Neural cell (in vitro differentiated cells): ENCODE measurements at regions not wholly inside any gene's neighbourhood (a gene's known extent, or its start where the extent isn't known, plus 50 kb on each side); places are given as distances from the start of the nearest gene placed in this dataset.
A peak's percentile ranks its signal among the peaks of the same experiment; 100 is the strongest.

Experiments
- H2AFZ ChIP-seq: fragments of 200-600, 300-800 bp; sonication (generic), shearing (Covaris generic); 2 replicates; pipeline ENCODE4 v1.6.0; 2014; ENCODE audit warnings: low read depth, mild to moderate bottlenecking, antibody characterized with exemption, low read length, moderate library complexity
- H3F3A ChIP-seq: fragments of 200-600 bp; shearing (Covaris generic); 2 replicates; pipeline ENCODE4 v1.6.1; 2016; ENCODE audit warnings: mild to moderate bottlenecking, moderate library complexity, mixed read lengths, antibody characterized with exemption, low read length; ENCODE audit not compliant: insufficient read depth, poor library complexity, severe bottlenecking
- H3K27ac ChIP-seq: fragments of 200-600, 300-800 bp; sonication (generic), shearing (Covaris generic); 2 replicates; pipeline ENCODE4 v1.5.1; 2014; ENCODE audit warnings: mild to moderate bottlenecking, low read length, moderate library complexity
- H3K27me3 ChIP-seq: fragments of 300-800, 200-600 bp; sonication (generic), shearing (Covaris generic); 2 replicates; pipeline ENCODE4 v1.6.0; 2014; ENCODE audit warnings: mild to moderate bottlenecking, low read depth, low read length, moderate library complexity; ENCODE audit not compliant: insufficient read depth
- H3K36me3 ChIP-seq: fragments of 300-800, 200-600 bp; sonication (generic), shearing (Covaris generic); 2 replicates; pipeline ENCODE4 v1.5.1; 2014; ENCODE audit warnings: mild to moderate bottlenecking, antibody characterized with exemption, low read length, moderate library complexity; ENCODE audit not compliant: insufficient read depth
- H3K4me2 ChIP-seq: fragments of 300-800, 200-600 bp; sonication (generic), shearing (Covaris generic); 2 replicates; pipeline ENCODE4 v1.6.0; 2014; ENCODE audit warnings: mild to moderate bottlenecking, low read length
- H3K4me3 ChIP-seq: fragments of 300-800, 200-600 bp; sonication (generic), shearing (Covaris generic); 2 replicates; pipeline ENCODE4 v1.5.1; 2014; ENCODE audit warnings: mild to moderate bottlenecking, low read length, moderate library complexity
- H3K79me2 ChIP-seq: fragments of 200-600 bp; shearing (Covaris generic); replicated peaks from 2 replicates; pipeline ENCODE4 v1.6.0; 2014; ENCODE audit warnings: mild to moderate bottlenecking, low read length, moderate library complexity; ENCODE audit not compliant: insufficient read depth
- H3K9ac ChIP-seq: fragments of 300-800, 200-600 bp; sonication (generic), shearing (Covaris generic); 2 replicates; pipeline ENCODE4 v1.6.1; 2016; ENCODE audit warnings: mild to moderate bottlenecking, low read length, mixed read lengths
- H3K9me2 ChIP-seq: fragments of 200-600 bp; shearing (Covaris generic); 2 replicates; pipeline ENCODE4 v1.6.1; 2016; ENCODE audit warnings: mild to moderate bottlenecking, low read length, mixed read lengths; ENCODE audit not compliant: insufficient read depth
- H3K9me3 ChIP-seq: fragments of 200-600, 300-800 bp; sonication (generic), shearing (Covaris generic); 2 replicates; pipeline ENCODE4 v1.6.1; 2016; ENCODE audit warnings: mild to moderate bottlenecking, mixed run types, low read length, moderate library complexity, mixed read lengths
- H4K20me1 ChIP-seq: fragments of 200-600 bp; shearing (Covaris generic); 2 replicates; pipeline ENCODE4 v1.6.1; 2016; ENCODE audit warnings: mild to moderate bottlenecking, mixed run types; ENCODE audit not compliant: insufficient read depth
- EP300 ChIP-seq: fragments of 450-650 bp; conservative IDR thresholded peaks from 2 replicates; pipeline ENCODE4 v1.6.1; 2014; ENCODE audit warnings: antibody characterized with exemption, mild to moderate bottlenecking, moderate library complexity; ENCODE audit not compliant: poor library complexity, severe bottlenecking
- EZH2 ChIP-seq: fragments of 200-600, 300-800 bp; shearing (Covaris generic), sonication (generic); IDR thresholded peaks from 2 replicates; pipeline ENCODE4 v1.6.1; 2014; ENCODE audit warnings: antibody characterized with exemption, low read length, borderline replicate concordance, mild to moderate bottlenecking; ENCODE audit not compliant: insufficient read depth, poor library complexity, severe bottlenecking
- MXI1 ChIP-seq: fragments of 450-650 bp; conservative IDR thresholded peaks from 2 replicates; pipeline ENCODE4 v1.6.1; 2014; ENCODE audit warnings: antibody characterized with exemption, mild to moderate bottlenecking; ENCODE audit not compliant: poor library complexity, severe bottlenecking
- POLR2AphosphoS5 ChIP-seq: IDR thresholded peaks from 2 replicates; pipeline ENCODE4 v1.6.1; 2012
- RAD21 ChIP-seq: fragments of 450-650 bp; conservative IDR thresholded peaks from 2 replicates; pipeline ENCODE4 v1.6.1; 2014; ENCODE audit warnings: antibody characterized with exemption, mild to moderate bottlenecking, moderate library complexity
- SMC3 ChIP-seq: fragments of 450-650 bp; conservative IDR thresholded peaks from 2 replicates; pipeline ENCODE4 v1.6.1; 2014; ENCODE audit warnings: antibody characterized with exemption, mild to moderate bottlenecking, moderate library complexity; ENCODE audit not compliant: poor library complexity
- TAF1 ChIP-seq: IDR thresholded peaks from 2 replicates; pipeline ENCODE4 v1.6.1; 2012; ENCODE audit warnings: low read depth
- TF ChIP-seq, protein P1 (sequence below): fragments of 450-650 bp; IDR thresholded peaks from 2 replicates; pipeline ENCODE4 v1.5.1; 2014; ENCODE audit warnings: antibody characterized with exemption, mild to moderate bottlenecking, moderate library complexity; ENCODE audit not compliant: poor library complexity, severe bottlenecking
- TF ChIP-seq, protein P2 (sequence below): IDR thresholded peaks from 2 replicates; pipeline ENCODE4 v1.6.1; 2012; ENCODE audit warnings: borderline replicate concordance

DNA sequence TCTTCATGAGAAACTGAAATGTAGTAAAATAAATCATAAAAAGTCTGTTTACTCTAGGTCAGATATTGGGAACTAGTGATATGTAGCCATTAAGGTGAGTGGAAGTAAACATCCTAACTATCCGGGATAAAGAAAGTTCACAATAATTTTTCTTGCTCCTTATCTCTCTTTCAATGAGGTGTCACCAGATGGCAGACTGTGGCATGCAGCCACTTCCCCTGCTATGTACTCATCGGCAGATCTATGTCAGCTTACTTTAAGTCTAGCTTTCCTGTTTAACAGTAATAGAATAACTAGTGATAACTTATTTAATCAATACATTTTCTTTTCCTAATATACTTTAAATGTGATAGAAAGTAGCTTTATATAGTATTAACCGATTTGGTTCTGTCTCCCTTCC, 181.9 kb downstream of the NDFIP2 start:
- Histone ChIP-seq H3K79me2 (no peaks in the 10 kb centered on the region), H3K4me3 (no peak overlapping the region), H3K36me3 (no peaks in the 10 kb centered on the region), H3K27me3 (no peaks in the 10 kb centered on the region), H2AFZ (no peak overlapping the region), H3K9me2 (no peaks in the 10 kb centered on the region), H3K9me3 (no peaks in the 10 kb centered on the region), H3K9ac (no peak overlapping the region), H3F3A (no peaks in the 10 kb centered on the region), H3K27ac (no peak overlapping the region), H3K4me2 (no peak overlapping the region), H4K20me1 (no peaks in the 10 kb centered on the region)
- TF ChIP-seq, protein P1, sequence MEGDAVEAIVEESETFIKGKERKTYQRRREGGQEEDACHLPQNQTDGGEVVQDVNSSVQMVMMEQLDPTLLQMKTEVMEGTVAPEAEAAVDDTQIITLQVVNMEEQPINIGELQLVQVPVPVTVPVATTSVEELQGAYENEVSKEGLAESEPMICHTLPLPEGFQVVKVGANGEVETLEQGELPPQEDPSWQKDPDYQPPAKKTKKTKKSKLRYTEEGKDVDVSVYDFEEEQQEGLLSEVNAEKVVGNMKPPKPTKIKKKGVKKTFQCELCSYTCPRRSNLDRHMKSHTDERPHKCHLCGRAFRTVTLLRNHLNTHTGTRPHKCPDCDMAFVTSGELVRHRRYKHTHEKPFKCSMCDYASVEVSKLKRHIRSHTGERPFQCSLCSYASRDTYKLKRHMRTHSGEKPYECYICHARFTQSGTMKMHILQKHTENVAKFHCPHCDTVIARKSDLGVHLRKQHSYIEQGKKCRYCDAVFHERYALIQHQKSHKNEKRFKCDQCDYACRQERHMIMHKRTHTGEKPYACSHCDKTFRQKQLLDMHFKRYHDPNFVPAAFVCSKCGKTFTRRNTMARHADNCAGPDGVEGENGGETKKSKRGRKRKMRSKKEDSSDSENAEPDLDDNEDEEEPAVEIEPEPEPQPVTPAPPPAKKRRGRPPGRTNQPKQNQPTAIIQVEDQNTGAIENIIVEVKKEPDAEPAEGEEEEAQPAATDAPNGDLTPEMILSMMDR = no peak
- TF ChIP-seq TAF1 = no peak
- no peak for TF ChIP-seq POLR2AphosphoS5
- TF ChIP-seq, protein P2, sequence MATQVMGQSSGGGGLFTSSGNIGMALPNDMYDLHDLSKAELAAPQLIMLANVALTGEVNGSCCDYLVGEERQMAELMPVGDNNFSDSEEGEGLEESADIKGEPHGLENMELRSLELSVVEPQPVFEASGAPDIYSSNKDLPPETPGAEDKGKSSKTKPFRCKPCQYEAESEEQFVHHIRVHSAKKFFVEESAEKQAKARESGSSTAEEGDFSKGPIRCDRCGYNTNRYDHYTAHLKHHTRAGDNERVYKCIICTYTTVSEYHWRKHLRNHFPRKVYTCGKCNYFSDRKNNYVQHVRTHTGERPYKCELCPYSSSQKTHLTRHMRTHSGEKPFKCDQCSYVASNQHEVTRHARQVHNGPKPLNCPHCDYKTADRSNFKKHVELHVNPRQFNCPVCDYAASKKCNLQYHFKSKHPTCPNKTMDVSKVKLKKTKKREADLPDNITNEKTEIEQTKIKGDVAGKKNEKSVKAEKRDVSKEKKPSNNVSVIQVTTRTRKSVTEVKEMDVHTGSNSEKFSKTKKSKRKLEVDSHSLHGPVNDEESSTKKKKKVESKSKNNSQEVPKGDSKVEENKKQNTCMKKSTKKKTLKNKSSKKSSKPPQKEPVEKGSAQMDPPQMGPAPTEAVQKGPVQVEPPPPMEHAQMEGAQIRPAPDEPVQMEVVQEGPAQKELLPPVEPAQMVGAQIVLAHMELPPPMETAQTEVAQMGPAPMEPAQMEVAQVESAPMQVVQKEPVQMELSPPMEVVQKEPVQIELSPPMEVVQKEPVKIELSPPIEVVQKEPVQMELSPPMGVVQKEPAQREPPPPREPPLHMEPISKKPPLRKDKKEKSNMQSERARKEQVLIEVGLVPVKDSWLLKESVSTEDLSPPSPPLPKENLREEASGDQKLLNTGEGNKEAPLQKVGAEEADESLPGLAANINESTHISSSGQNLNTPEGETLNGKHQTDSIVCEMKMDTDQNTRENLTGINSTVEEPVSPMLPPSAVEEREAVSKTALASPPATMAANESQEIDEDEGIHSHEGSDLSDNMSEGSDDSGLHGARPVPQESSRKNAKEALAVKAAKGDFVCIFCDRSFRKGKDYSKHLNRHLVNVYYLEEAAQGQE = no peak
- peak; percentile 16 for TF ChIP-seq RAD21
- no peak for TF ChIP-seq EP300
- TF ChIP-seq EZH2 = no peak

DNA sequence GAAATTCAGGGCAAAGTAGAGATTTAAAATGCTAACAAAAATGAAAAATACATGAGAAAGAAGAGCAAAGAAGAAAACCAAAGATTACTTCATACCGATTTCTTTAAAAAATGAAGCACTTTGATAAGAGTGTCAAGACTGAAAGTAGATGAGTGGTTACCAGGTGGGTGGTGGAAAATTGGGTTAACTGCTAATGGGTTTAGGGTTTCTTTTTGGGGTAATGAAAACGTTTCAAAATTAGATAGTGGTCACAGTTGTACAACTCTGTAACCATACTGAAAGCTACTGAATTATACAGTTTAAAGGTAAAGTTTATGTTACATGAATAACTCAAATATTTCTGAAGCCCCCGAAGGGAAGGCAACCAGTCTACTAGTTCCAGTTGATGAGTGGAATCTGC, 179.4 kb downstream of the NDFIP2 start:
- no peak overlapping the region for H2AFZ ChIP-seq
- TF ChIP-seq POLR2AphosphoS5 (no peak), MXI1 (no peak), SMC3 (no peak), EP300 (no peak), TAF1 (no peak), EZH2 (no peak), RAD21 (no peak)
- TF ChIP-seq, protein P1 = no peak
- TF ChIP-seq, protein P2 = no peak
- H4K20me1 ChIP-seq = no peaks in the 10 kb centered on the region
- H3K36me3 ChIP-seq = no peaks in the 10 kb centered on the region
- H3K9me3 ChIP-seq = no peaks in the 10 kb centered on the region
- H3K27me3 ChIP-seq = no peaks in the 10 kb centered on the region
- no peak overlapping the region for H3K9ac ChIP-seq
- H3K27ac ChIP-seq = no peak overlapping the region
- H3K79me2 ChIP-seq = no peaks in the 10 kb centered on the region
- H3K9me2 ChIP-seq = no peaks in the 10 kb centered on the region
- H3F3A ChIP-seq = no peaks in the 10 kb centered on the region
- H3K4me3 ChIP-seq = no peak overlapping the region
- no peak overlapping the region for H3K4me2 ChIP-seq
